Heart left ventricle (tissue), 13 donors: ENCODE measurements at regions not wholly inside any gene's neighbourhood (a gene's known extent, or its start where the extent isn't known, plus 50 kb on each side); places are given as distances from the start of the nearest gene placed in this dataset.

Source experiments
- CTCF ChIP-seq, 12 donors: fragments of 200-600 bp; sonication (generic) in 4 of 12; IDR thresholded peaks; one replicate each; pipeline versions ENCODE4 v1.5.0 to v1.8.0; 2018 to 2022; ENCODE audit warnings: antibody characterized with exemption in 12 of 12, mild to moderate bottlenecking in 5 of 12
- POLR2A ChIP-seq, 2 donors: fragments of 450-650 bp; IDR thresholded peaks; one replicate each; pipeline ENCODE4 v1.6.1; 2017; ENCODE audit warnings: antibody characterized with exemption in 2 of 2, mild to moderate bottlenecking in 2 of 2, moderate library complexity in 2 of 2
- donor health status: ischemic (EF 13 %, LVEDD 7.1; RV severe dilation, severe dysfunction).
- donor health status: DM: no; HTN: yes; CAD: no.
- donor health status: DM: no; HTN: no; CAD: no.
- donor health status: ischemic (EF 25% LVEDD 6.9; RV normal size, moderate dysfunction).
- donor health status: ischemic (EF 25% LVEDD 5.7; RV mildly dilated, moderate dysfunction).
- donor health status: ischemic (EF 35%, LVEDD 5.7; RV mildly dilated, moderate dysfunction).
- donor health status: nonischemic (EF 11% LVEDD 7.7; RV severe dilation, severe dysfunction).
- donor health status: DM: yes; HTN: yes; CAD: no.
- donor health status: PGD.
- donor health status: ischemic (EF 29% LVEDD 5.4; RV normal size, mild dysfunction).
- donor health status: nonischemic (EF 23%, LVEDD 6.1; RV moderate dilation, normal function).

DNA sequence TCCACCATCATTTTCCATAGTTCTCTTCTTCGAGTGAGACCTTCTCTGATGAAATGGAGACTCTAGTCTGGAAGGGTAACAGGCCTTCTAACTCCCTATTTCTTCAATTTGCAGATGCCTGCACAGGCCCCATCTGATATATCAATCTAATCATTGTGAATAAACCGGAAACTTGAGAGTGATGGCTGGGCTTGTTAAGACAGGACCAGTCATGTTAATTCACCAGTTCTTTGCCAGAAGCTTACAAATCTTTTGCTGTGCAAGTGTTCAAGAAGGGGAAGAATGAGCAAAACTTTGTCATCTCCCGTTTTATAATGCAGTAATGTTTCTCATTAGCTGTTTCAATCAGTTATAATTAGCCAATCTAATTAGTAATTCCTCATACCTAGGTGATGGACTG lies 1561.3 kb upstream of the GOT2 start:
- TF ChIP-seq CTCF (IDR thresholded peaks at IDR 0.05) (no peak), POLR2A (IDR thresholded peaks at IDR 0.05) (no peak)
